Muscle of leg (tissue), 3 donors: ENCODE measurements at regions not wholly inside any gene's neighbourhood (a gene's known extent, or its start where the extent isn't known, plus 50 kb on each side); places are given as distances from the start of the nearest gene placed in this dataset.
"Not testable (repeated sequence)": the region's sequence is repeated elsewhere in the genome, so short reads cannot be mapped to it uniquely, and the experiment has no call there.

Experiments
- DNase-seq: peaks from one replicate; pipeline ENCODE4 v3.0.0; 2013
- H3K27ac ChIP-seq: one replicate; pipeline ENCODE4 v1.5.1; 2013; ENCODE audit warnings: mild to moderate bottlenecking, low read length, control low read depth
- H3K27me3 ChIP-seq: one replicate; pipeline ENCODE4 v1.6.1; 2013; ENCODE audit warnings: low read length; ENCODE audit not compliant: control insufficient read depth, insufficient read depth
- H3K36me3 ChIP-seq: one replicate; pipeline ENCODE4 v1.6.1; 2013; ENCODE audit warnings: low read length; ENCODE audit not compliant: control insufficient read depth, insufficient read depth
- H3K4me1 ChIP-seq: one replicate; pipeline ENCODE4 v1.6.1; 2013; ENCODE audit warnings: low read length; ENCODE audit not compliant: control insufficient read depth, insufficient read depth
- H3K4me3 ChIP-seq: one replicate; pipeline ENCODE4 v1.5.1; 2013; ENCODE audit warnings: low read length, control low read depth
- H3K9me3 ChIP-seq: replicated peaks from 2 replicates; pipeline ENCODE4 v1.6.1; 2013; ENCODE audit warnings: low read depth, low read length; ENCODE audit not compliant: control insufficient read depth
- WGBS: methylation state at CpG from one replicate; pipeline ENCODE4 v1.1.5; 2013; ENCODE audit warnings: missing lambda C conversion rate; ENCODE audit not compliant: insufficient coverage; 5-methylcytosine and 5-hydroxymethylcytosine counted together

DNA sequence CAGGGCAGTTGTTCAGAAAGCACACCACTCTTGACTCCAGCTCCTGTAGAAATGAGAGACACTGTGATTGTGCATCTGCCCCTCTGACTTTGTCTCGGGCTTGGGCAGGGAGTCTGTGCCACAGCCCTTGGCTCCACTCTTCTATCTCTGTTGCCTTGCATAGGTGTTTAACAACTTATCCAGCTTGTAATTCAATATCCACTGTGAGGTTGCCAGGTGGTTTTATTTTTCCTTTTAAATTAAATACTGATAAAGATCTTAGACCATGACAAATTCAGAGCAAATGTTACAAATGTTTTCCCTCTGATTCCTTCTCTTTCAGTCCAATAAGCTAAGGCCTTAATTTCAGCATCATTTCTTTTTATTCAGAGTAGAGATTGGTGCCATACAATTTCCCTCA lies 421.7 kb downstream of the STK39 start:
- no CpG with 5 or more reads among the region's 1 CpG for WGBS

DNA sequence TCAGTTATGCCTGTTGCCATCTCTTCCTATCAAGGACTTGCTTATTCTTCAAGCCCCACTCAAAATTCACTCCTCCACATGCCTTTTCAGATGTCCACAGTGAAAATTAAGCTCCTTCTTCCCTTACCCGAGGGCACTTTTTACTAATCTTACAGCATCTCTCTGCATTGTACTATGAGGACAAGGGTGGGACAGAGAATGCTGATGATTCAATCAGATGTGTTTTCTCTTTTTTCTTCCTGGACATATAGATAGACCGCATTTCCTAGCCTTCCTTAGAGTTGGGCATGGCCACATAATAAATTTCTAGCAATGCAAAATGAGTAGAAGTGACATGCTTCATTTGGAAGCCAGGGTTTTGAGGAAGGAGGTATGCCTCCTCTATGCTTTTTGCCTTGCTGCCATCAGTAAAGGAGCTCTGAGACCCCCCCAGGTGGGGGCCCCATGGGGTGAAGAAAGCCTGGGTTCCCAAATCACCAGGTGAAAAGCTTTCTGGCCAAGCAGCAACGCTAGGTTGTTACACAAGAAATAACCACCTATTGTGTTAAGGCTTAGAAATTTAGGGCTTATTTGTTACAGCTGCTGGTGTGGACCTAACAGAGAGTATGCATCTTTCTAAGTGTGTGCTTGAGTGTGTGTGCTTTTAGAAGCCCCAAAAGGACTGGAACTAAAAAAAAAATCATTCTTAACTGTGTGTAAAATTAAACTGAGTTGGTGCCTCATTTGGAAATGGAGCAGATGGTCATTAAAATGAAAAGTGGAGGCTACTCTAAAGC lies 424.5 kb downstream of the STK39 start:
- Histone ChIP-seq H3K4me3 (no peak overlapping the region), H3K27ac (no peak overlapping the region), H3K36me3 (no peaks in the 10 kb centered on the region), H3K4me1 (no peaks in the 10 kb centered on the region), H3K9me3 (no peaks in the 10 kb centered on the region), H3K27me3 (no peaks in the 10 kb centered on the region)
- WGBS: no CpG with 5 or more reads among the region's 3 CpGs
- DNase-seq: no peak

More for the DNA sequence above, 421.7 kb downstream of the STK39 start:
- Histone ChIP-seq H3K36me3 (no peaks in the 10 kb centered on the region), H3K4me3 (no peak overlapping the region), H3K27ac (no peak overlapping the region), H3K27me3 (no peaks in the 10 kb centered on the region), H3K9me3 (no peaks in the 10 kb centered on the region), H3K4me1 (no peaks in the 10 kb centered on the region)
- no peak for DNase-seq

DNA sequence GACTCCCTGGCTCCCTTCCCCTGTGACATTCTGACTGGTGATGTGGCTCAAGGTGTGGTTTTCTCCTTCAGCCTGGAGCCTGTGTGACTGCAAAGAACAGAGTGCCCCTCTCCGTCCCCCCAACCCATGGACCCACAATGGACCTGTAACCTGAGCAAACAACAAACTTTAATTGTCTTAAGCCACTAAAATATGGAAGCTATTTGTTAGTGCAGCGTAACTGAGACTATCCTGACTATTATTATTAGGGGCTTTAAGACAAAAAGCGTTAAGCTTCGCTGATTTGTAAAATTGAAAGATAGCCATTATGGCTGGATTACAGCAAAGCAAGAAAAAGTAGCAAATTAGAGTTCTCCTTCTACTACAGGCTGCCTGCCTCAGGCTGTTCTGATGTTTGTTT lies 426.9 kb downstream of the STK39 start:
- no peak overlapping the region for H3K27ac ChIP-seq
- no peaks in the 10 kb centered on the region for H3K9me3 ChIP-seq
- no peak overlapping the region for H3K4me3 ChIP-seq
- H3K27me3 ChIP-seq: no peaks in the 10 kb centered on the region
- no peak for DNase-seq
- no CpG with 5 or more reads among the region's 4 CpGs for WGBS
- H3K36me3 ChIP-seq: no peaks in the 10 kb centered on the region
- no peaks in the 10 kb centered on the region for H3K4me1 ChIP-seq

DNA sequence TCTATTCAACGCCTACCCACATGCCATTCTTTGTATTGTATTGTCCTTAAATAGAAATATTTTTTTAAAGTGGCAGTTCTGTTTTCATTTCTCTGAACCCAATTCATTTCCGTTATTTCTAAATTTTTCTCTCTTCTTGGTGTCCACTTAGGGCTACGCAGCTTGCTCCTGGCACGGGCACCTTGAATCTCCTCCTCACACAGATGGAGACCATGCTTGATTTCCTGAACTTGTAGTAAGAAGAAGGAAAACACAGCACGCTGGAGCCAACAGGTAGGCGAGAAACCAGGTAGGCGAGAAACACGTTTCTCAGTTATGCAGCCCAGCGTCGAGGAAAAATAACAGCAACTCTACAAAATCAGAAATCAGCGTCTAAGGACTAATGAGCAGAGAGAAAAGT lies 428.9 kb downstream of the STK39 start:
- Histone ChIP-seq H3K36me3 (no peaks in the 10 kb centered on the region), H3K27ac (no peak overlapping the region), H3K9me3 (no peaks in the 10 kb centered on the region), H3K4me1 (no peaks in the 10 kb centered on the region), H3K4me3 (no peak overlapping the region), H3K27me3 (no peaks in the 10 kb centered on the region)
- DNase-seq: no peak
- WGBS: no CpG with 5 or more reads among the region's 11 CpGs

DNA sequence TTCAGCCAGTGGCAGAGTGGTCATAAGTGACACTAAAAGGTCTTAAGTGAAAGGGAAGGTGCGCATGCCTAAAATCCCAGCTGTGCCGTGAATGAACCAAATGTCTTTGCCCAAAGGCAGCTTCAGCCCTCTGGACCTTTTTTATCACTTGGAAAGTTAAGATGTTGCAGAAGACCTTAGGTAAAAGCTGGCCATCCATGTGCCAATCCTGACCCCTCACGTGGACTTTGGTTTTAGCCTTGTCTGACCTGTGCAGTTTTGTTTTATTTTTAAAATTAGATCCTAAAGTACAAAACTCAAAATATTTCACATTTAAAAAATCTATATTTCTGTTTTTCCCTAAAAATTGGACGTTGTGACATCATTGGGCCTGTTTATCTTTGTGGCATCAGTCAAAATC lies 429.5 kb downstream of the STK39 start:
- H3K4me3 ChIP-seq: no peak overlapping the region
- no peaks in the 10 kb centered on the region for H3K27me3 ChIP-seq
- H3K36me3 ChIP-seq: no peaks in the 10 kb centered on the region
- DNase-seq: no peak
- WGBS: 70% methylated on average over 2 of the region's 4 CpGs
- no peaks in the 10 kb centered on the region for H3K9me3 ChIP-seq
- no peak overlapping the region for H3K27ac ChIP-seq
- H3K4me1 ChIP-seq: no peaks in the 10 kb centered on the region

DNA sequence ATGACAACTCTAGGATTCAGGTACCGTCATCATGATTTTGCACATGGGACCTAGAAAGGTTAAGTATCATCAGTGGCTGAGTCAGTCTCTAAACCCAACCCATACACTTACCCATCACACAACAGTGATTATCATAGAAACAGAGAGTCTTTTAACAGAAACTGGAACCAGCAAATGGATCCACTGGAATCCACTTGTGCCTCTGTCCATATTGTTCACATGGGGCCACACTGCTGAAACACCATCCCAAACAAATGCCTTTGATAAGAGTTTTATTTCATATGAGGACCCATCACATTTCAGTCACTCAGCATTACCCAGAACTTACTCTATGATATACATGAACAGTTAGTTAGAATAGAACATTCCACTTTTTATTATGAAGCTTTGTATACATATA lies 430.0 kb downstream of the STK39 start:
- H3K4me1 ChIP-seq: no peaks in the 10 kb centered on the region

DNA sequence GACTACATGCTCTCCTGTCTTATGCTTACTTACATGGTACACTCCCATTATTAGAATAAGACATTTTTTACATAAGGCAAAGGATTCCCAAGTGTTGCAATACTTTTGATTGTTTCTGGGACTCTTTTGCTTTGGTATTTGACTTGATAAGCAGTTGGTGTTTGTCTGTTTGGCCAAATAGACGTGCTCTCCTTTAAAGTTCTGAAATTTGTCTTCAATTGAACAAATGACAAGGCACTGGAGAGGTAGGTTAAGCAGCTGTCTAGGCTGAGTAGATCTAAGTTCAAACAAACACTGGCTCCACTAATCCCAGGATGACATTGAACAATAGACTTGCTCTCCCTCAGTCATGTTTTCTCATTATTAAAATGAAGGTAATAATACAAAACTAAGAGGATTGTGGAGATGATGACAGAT lies 430.5 kb downstream of the STK39 start:
- Histone ChIP-seq H3K27me3 (no peaks in the 10 kb centered on the region), H3K4me3 (no peak overlapping the region), H3K27ac (no peak overlapping the region), H3K4me1 (no peaks in the 10 kb centered on the region), H3K9me3 (no peaks in the 10 kb centered on the region), H3K36me3 (no peaks in the 10 kb centered on the region)
- DNase-seq: no peak
- WGBS: no CpG with 5 or more reads among the region's 1 CpG

More for the DNA sequence above, 430.0 kb downstream of the STK39 start:
- H3K27me3 ChIP-seq: no peaks in the 10 kb centered on the region
- H3K36me3 ChIP-seq: no peaks in the 10 kb centered on the region
- WGBS: no CpG with 5 or more reads among the region's 1 CpG
- DNase-seq: no peak
- H3K9me3 ChIP-seq: no peaks in the 10 kb centered on the region
- no peak overlapping the region for H3K27ac ChIP-seq
- no peak overlapping the region for H3K4me3 ChIP-seq

DNA sequence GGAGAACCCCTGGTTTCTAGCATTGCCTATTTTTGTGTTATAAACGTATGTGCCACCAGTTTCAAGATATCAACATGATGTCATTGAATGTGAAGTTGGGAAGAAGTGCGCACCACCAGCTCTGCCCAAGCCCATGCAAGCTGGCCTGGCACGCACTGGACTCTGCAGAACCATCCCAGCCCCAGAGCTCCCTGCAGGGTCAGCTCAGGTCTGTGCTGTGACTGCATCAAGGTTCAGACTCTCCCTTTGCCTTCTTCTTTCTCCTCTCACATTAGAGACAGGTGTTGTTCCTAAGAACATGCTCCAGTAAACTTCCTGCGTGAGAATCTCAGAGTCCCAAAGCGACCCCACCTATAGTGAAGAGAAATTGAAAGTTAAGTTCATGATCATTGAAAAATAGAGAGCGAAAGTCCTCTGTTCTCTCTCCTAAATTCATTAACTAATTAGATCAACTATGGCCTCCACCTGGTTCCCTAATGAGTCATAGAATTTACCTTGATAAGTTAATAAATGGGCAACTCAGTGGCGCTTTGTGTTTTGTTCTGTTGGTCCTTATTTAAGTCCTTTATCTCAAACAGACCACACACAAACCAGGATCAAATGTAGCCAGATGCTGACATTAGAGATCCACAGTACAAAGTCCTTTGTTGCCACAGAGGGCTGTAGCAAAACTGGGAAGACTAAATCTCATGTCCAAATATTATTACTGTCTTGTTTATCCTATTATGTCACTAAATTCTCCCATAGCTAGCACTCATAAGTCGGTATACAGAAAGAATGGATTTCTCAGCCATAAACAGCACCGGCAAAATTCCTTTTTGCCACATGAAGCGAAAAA lies 432.3 kb downstream of the STK39 start:
- H3K4me3 ChIP-seq: no peak overlapping the region
- no peak for DNase-seq
- H3K4me1 ChIP-seq: no peaks in the 10 kb centered on the region
- WGBS: no CpG with 5 or more reads among the region's 10 CpGs
- H3K36me3 ChIP-seq: no peaks in the 10 kb centered on the region
- H3K27me3 ChIP-seq: no peaks in the 10 kb centered on the region
- H3K9me3 ChIP-seq: no peaks in the 10 kb centered on the region
- no peak overlapping the region for H3K27ac ChIP-seq

DNA sequence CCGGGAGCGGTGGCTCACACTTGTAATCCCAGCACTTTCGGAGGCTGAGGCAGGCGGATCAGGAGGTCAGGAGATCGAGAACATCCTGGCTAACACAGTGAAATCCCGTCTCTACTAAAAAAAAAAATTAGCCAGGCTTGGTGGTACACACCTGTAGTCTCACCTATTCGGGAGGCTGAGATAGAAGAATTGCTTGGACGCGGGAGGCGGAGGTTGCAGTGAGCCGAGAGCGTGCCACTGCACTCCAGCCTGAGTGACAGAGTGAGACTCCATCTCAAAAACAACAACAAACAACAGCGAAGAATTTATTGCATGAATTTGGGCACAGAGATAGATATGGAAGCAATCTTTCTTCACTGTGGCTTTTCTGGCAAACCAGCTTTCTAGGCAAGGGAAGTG lies 432.9 kb downstream of the STK39 start:
- not testable (repeated sequence) for H3K4me1 ChIP-seq, H3K27me3 ChIP-seq, H3K27ac ChIP-seq, H3K9me3 ChIP-seq, DNase-seq, H3K36me3 ChIP-seq, H3K4me3 ChIP-seq
- WGBS: 97% methylated on average over 4 of the region's 13 CpGs

DNA sequence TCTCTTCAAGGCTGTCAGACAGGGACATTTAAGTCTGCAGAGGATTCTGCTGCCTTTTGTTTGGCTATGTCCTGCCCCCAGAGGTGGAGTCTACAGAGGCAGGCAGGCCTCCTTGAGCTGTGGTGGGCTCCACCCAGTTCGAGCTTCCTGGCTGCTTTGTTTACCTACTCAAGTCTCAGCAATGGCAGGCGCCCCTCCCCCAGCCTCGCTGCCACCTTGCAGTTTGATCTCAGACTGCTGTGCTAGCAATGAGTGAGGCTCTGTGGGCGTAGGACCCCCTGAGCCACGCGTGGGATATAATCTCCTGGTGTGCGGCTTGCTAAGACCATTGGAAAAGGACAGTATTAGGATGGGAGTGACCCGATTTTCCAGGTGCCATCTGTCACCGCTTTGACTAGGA lies 437.6 kb downstream of the STK39 start:
- not testable (repeated sequence) for DNase-seq, H3K36me3 ChIP-seq, H3K27ac ChIP-seq, H3K4me3 ChIP-seq, H3K9me3 ChIP-seq, H3K27me3 ChIP-seq, H3K4me1 ChIP-seq
- WGBS: 97% methylated on average over 7 of the region's 9 CpGs
